ENCODE measurements at regions not wholly inside any gene's neighbourhood (a gene's known extent, or its start where the extent isn't known, plus 50 kb on each side); places are given as distances from the start of the nearest gene placed in this dataset.

DNA sequence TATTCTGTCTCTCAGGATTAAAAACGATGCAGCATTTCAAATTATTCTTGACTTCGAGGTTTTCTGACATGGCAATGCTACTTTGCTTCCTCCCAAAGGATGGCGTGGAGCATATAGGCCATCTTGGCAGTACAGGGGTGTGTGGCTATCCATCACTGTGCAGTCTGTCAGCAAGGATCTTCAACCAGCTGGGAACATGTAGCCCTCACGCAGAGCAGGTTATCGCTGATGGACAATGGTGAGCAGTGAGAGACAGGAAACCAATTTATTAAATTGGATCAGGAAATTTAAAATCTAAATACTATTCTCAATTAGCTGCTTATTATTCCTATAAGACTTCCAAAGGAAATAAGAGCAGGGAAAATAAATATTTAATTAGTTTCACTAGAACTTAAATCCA, 615.3 kb downstream of the OTOL1 start (continued):
- TF ChIP-seq, protein P1, sequence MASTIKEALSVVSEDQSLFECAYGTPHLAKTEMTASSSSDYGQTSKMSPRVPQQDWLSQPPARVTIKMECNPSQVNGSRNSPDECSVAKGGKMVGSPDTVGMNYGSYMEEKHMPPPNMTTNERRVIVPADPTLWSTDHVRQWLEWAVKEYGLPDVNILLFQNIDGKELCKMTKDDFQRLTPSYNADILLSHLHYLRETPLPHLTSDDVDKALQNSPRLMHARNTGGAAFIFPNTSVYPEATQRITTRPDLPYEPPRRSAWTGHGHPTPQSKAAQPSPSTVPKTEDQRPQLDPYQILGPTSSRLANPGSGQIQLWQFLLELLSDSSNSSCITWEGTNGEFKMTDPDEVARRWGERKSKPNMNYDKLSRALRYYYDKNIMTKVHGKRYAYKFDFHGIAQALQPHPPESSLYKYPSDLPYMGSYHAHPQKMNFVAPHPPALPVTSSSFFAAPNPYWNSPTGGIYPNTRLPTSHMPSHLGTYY (CRISPR knock-in tag; IDR thresholded peaks at IDR 0.05), result no peak
- TF ChIP-seq PRRX2 (CRISPR knock-in tag; IDR thresholded peaks at IDR 0.05) (no peak), EMX1 (CRISPR knock-in tag; IDR thresholded peaks at IDR 0.05) (no peak), NFE2L1 (CRISPR knock-in tag; IDR thresholded peaks at IDR 0.05) (no peak), E2F1 (CRISPR knock-in tag; IDR thresholded peaks at IDR 0.05) (no peak), TCF7 (CRISPR knock-in tag; IDR thresholded peaks at IDR 0.05; ENCODE audit: low read depth) (no peak)

GRCh38 chr3:162112719-162113118, 616.1 kb downstream of the OTOL1 start:
- Mint-ChIP-seq H3K36me3 (no peaks in the 10 kb centered on the region), H3K9me3 (no peaks in the 10 kb centered on the region), H3K4me3 (no peak overlapping the region), H3K27ac (no peak overlapping the region; the same call in 1 of the 2 replicates), H3K27me3 (ENCODE audit: low read depth) (no peaks in the 10 kb centered on the region), H3K4me1 (peaks cover 8% of the 10 kb centered on the region)
- no peak for TF ChIP-seq MYBL2 (CRISPR knock-in tag; IDR thresholded peaks at IDR 0.05)
- ChIA-PET CTCF (no interaction called here), POLR2A (no interaction called here)
- ATAC-seq (no peak), DNase-seq (ENCODE audit: low spot score) (no peak)

DNA sequence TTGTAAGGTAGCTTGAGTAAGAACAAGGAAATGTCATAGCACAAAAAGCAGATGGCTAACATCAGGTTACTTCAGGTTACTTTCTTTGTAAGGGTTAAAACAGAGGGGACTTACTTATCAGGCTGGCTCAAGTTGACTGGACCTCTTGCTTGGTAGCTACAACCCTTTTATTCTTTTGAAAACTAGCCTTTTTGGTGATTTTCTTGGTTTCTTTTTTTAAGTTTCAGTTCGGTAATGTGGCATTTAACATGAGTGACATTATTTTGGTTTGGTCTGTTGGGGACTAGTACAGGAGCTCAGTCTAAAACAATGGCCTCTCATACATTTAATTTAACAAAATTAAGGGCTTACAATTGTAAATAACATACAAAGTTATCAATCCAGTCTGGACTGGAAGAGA, 621.4 kb downstream of the OTOL1 start:
- Mint-ChIP-seq H3K9me3 (peaks cover 3% of the 10 kb centered on the region), H3K36me3 (no peaks in the 10 kb centered on the region), H3K27me3 (ENCODE audit: low read depth) (no peaks in the 10 kb centered on the region), H3K27ac (no peak overlapping the region; the same call in 1 of the 2 replicates), H3K4me3 (no peak overlapping the region), H3K4me1 (peaks cover 8% of the 10 kb centered on the region)
- DNase-seq (ENCODE audit: low spot score) (no peak), ATAC-seq (no peak)
- TF ChIP-seq, protein P2, sequence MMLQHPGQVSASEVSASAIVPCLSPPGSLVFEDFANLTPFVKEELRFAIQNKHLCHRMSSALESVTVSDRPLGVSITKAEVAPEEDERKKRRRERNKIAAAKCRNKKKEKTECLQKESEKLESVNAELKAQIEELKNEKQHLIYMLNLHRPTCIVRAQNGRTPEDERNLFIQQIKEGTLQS (CRISPR knock-in tag; conservative IDR thresholded peaks at IDR 0.05), result no peak
- TF ChIP-seq ZNF416 (CRISPR knock-in tag; IDR thresholded peaks at IDR 0.05) (no peak), RORB (CRISPR knock-in tag; IDR thresholded peaks at IDR 0.05) (no peak), ZNF138 (CRISPR knock-in tag; conservative IDR thresholded peaks at IDR 0.05) (no peak), ESRRA (CRISPR knock-in tag; IDR thresholded peaks at IDR 0.05; ENCODE audit: borderline replicate concordance) (no peak), E2F1 (CRISPR knock-in tag; IDR thresholded peaks at IDR 0.05) (no peak), TEAD4 (CRISPR knock-in tag; IDR thresholded peaks at IDR 0.05) (no peak), MLX (CRISPR knock-in tag; IDR thresholded peaks at IDR 0.05) (no peak)
- TF ChIP-seq, protein P3, sequence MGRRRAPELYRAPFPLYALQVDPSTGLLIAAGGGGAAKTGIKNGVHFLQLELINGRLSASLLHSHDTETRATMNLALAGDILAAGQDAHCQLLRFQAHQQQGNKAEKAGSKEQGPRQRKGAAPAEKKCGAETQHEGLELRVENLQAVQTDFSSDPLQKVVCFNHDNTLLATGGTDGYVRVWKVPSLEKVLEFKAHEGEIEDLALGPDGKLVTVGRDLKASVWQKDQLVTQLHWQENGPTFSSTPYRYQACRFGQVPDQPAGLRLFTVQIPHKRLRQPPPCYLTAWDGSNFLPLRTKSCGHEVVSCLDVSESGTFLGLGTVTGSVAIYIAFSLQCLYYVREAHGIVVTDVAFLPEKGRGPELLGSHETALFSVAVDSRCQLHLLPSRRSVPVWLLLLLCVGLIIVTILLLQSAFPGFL (CRISPR knock-in tag; IDR thresholded peaks at IDR 0.05; ENCODE audit: borderline replicate concordance), result no peak
- CTCF ChIA-PET, result no interaction called here
- POLR2A ChIA-PET, result no interaction called here

GRCh38 chr3:162119651-162120050, 623.0 kb downstream of the OTOL1 start:
- DNase-seq (ENCODE audit: low spot score) (no peak), ATAC-seq (no peak)
- H3K27me3 Mint-ChIP-seq (ENCODE audit: low read depth), result no peaks in the 10 kb centered on the region
- peaks cover 3% of the 10 kb centered on the region for H3K9me3 Mint-ChIP-seq
- ChIA-PET CTCF (no interaction called here), POLR2A (no interaction called here)
- no peaks in the 10 kb centered on the region for H3K36me3 Mint-ChIP-seq
- H3K4me1 Mint-ChIP-seq, result peaks cover 8% of the 10 kb centered on the region
- H3K27ac Mint-ChIP-seq, result no peak overlapping the region
- H3K4me3 Mint-ChIP-seq, result no peak overlapping the region
- TF ChIP-seq SOX15 (CRISPR knock-in tag; IDR thresholded peaks at IDR 0.05), result no peak

Measured in WTC11 (cell line).